ENCODE measurements at regions not wholly inside any gene's neighbourhood (a gene's known extent, or its start where the extent isn't known, plus 50 kb on each side); places are given as distances from the start of the nearest gene placed in this dataset.

- TF ChIP-seq CTCF (IDR thresholded peaks at IDR 0.05) = no peak
- no peak for TF ChIP-seq POLR2A (IDR thresholded peaks at IDR 0.05)
These were observed 605.7 kb upstream of the DPP6 start for GRCh38 chr7:153446490-153446889.

Data from thyroid gland (tissue), 4 donors.